ENCODE measurements at regions not wholly inside any gene's neighbourhood (a gene's known extent, or its start where the extent isn't known, plus 50 kb on each side); places are given as distances from the start of the nearest gene placed in this dataset.
"Not testable (repeated sequence)": the region's sequence is repeated elsewhere in the genome, so short reads cannot be mapped to it uniquely, and the experiment has no call there.

- TF ChIP-seq POLR2A (IDR thresholded peaks at IDR 0.05) = no peak
- no peak for TF ChIP-seq CTCF (IDR thresholded peaks at IDR 0.05)
- WGBS, 2 donors = 90 to 91% methylated on average over 4 of the region's 4 CpGs
These were observed 67.4 kb downstream of the ARRDC3 start for GRCh38 chr5:91315701-91316100.

GRCh38 chr5:91313757-91314673, 69.1 kb downstream of the ARRDC3 start:
- TF ChIP-seq POLR2A (IDR thresholded peaks at IDR 0.05) = no peak
- no peak for TF ChIP-seq CTCF (IDR thresholded peaks at IDR 0.05)
- DNase-seq (ENCODE audit: low spot score in 2 of 2) = peak; percentile 90 to 93
- intact Hi-C loops (cut with DNase I; ENCODE audit: low total_unique reads) = no loop called here
- WGBS, 2 donors = 37 to 40% methylated on average over 9 of the region's 9 CpGs
- H3K4me3 ChIP-seq (ENCODE audit: low read depth, poor library complexity, severe bottlenecking) = no peak overlapping the region

More at GRCh38 chr5:91315701-91316100, 67.4 kb downstream of the ARRDC3 start:
- intact Hi-C loops (cut with DNase I; ENCODE audit: low total_unique reads) = no loop called here
- no peak for DNase-seq (ENCODE audit: low spot score in 2 of 2)
- no peak overlapping the region for H3K4me3 ChIP-seq (ENCODE audit: low read depth, poor library complexity, severe bottlenecking)

- H3K4me3 ChIP-seq (ENCODE audit: low read depth, poor library complexity, severe bottlenecking) = no peak overlapping the region
- 73 to 84% methylated on average over 1 of the region's 1 CpG for WGBS, 2 donors
- intact Hi-C loops (cut with DNase I; ENCODE audit: low total_unique reads) = no loop called here
These were observed 70.4 kb downstream of the ARRDC3 start for GRCh38 chr5:91312698-91313097.

GRCh38 chr5:91311697-91312501, 71.2 kb downstream of the ARRDC3 start:
- H3K4me3 ChIP-seq (ENCODE audit: low read depth, poor library complexity, severe bottlenecking) = no peak overlapping the region
- peak; percentile 81 to 89 for DNase-seq (ENCODE audit: low spot score in 2 of 2)
- TF ChIP-seq POLR2A (IDR thresholded peaks at IDR 0.05) (no peak), CTCF (IDR thresholded peaks at IDR 0.05) (no peak)
- 10 to 14% methylated on average over 11 of the region's 11 CpGs for WGBS, 2 donors
- intact Hi-C loops (cut with DNase I; ENCODE audit: low total_unique reads) = no loop called here

More at GRCh38 chr5:91312698-91313097, 70.4 kb downstream of the ARRDC3 start:
- TF ChIP-seq POLR2A (IDR thresholded peaks at IDR 0.05) (no peak), CTCF (IDR thresholded peaks at IDR 0.05) (no peak)
- no peak for DNase-seq (ENCODE audit: low spot score in 2 of 2)

GRCh38 chr5:91311168-91311696, 71.9 kb downstream of the ARRDC3 start:
- no peak for DNase-seq (ENCODE audit: low spot score in 2 of 2)
- intact Hi-C loops (cut with DNase I; ENCODE audit: low total_unique reads) = no loop called here
- H3K4me3 ChIP-seq (ENCODE audit: low read depth, poor library complexity, severe bottlenecking) = no peak overlapping the region
- TF ChIP-seq POLR2A (IDR thresholded peaks at IDR 0.05) (no peak), CTCF (IDR thresholded peaks at IDR 0.05) (no peak)
- 51 to 59% methylated on average over 5 of the region's 5 CpGs for WGBS, 2 donors

- intact Hi-C loops (cut with DNase I; ENCODE audit: low total_unique reads); DNase-seq (ENCODE audit: low spot score in 2 of 2); H3K4me3 ChIP-seq (ENCODE audit: low read depth, poor library complexity, severe bottlenecking): not testable (repeated sequence)
- 91 to 93% methylated on average over 5 of the region's 5 CpGs for WGBS, 2 donors
These were observed 75.0 kb downstream of the ARRDC3 start for GRCh38 chr5:91308157-91308556.
